CD14-positive monocyte (primary cell): ENCODE measurements at regions not wholly inside any gene's neighbourhood (a gene's known extent, or its start where the extent isn't known, plus 50 kb on each side); places are given as distances from the start of the nearest gene placed in this dataset.

Experiments
- DNase-seq, 3 donors: peaks; one replicate each; pipeline ENCODE4 v3.0.0-alpha.2; 2011 to 2022
- H2AFZ ChIP-seq: 2 replicates; pipeline ENCODE4 v1.6.0; 2012; ENCODE audit warnings: mild to moderate bottlenecking, low read depth, low read length, inconsistent platforms; ENCODE audit not compliant: insufficient read depth, poor library complexity, severe bottlenecking
- H3K27ac ChIP-seq, 2 donors: 1 replicate in 1 of 2; 2 replicates in 1 of 2; pipeline ENCODE4 v1.5.1; 2012 to 2013; ENCODE audit warnings: low read length in 2 of 2, control low read depth in 1 of 2, inconsistent platforms in 1 of 2, low read depth in 1 of 2, mild to moderate bottlenecking in 1 of 2
- H3K27me3 ChIP-seq, 2 donors: one replicate each; pipeline versions ENCODE4 v1.6.0 to v1.6.1; 2011 to 2013; ENCODE audit warnings: low read length in 2 of 2; ENCODE audit not compliant: control insufficient read depth in 2 of 2, insufficient read depth in 2 of 2
- H3K36me3 ChIP-seq, 2 donors: replicated peaks in 1 of 2; 1 replicate in 1 of 2; 2 replicates in 1 of 2; pipeline versions ENCODE4 v1.5.1 to v1.6.1; 2012 to 2013; ENCODE audit warnings: low read length in 2 of 2, control low read depth in 1 of 2, inconsistent platforms in 1 of 2, mild to moderate bottlenecking in 1 of 2; ENCODE audit not compliant: insufficient read depth in 2 of 2, control insufficient read depth in 1 of 2
- H3K4me1 ChIP-seq, 2 donors: 1 replicate in 1 of 2; 2 replicates in 1 of 2; pipeline versions ENCODE4 v1.5.1 to v1.6.1; 2012 to 2013; ENCODE audit warnings: low read length in 2 of 2, control low read depth in 1 of 2, inconsistent platforms in 1 of 2, mild to moderate bottlenecking in 1 of 2, moderate library complexity in 1 of 2; ENCODE audit not compliant: insufficient read depth in 2 of 2, control insufficient read depth in 1 of 2
- H3K4me2 ChIP-seq: replicated peaks from 2 replicates; pipeline ENCODE3; 2012; ENCODE audit warnings: low read length, moderate library complexity, mild to moderate bottlenecking; ENCODE audit not compliant: poor library complexity, severe bottlenecking; ENCODE audit errors: extremely low read depth
- H3K4me3 ChIP-seq, 3 experiments: fragments of 200-600 bp in 1 of 3; sonication (generic) in 1 of 3; replicated peaks in 1 of 3; 1 replicate in 2 of 3; 2 replicates in 1 of 3; pipeline ENCODE4 v1.5.1; 2011 to 2013; ENCODE audit warnings: low read length in 3 of 3, mild to moderate bottlenecking in 3 of 3, control low read depth in 2 of 3, low read depth in 2 of 3, inconsistent platforms in 1 of 3, moderate library complexity in 1 of 3
- H3K79me2 ChIP-seq: 2 replicates; pipeline ENCODE4 v1.6.0; 2012; ENCODE audit warnings: mild to moderate bottlenecking, control low read depth, inconsistent platforms, low read length, moderate library complexity; ENCODE audit not compliant: insufficient read depth
- H3K9ac ChIP-seq: 2 replicates; pipeline ENCODE4 v1.6.0; 2017; ENCODE audit warnings: low read length, mild to moderate bottlenecking; ENCODE audit not compliant: insufficient read depth, poor library complexity, severe bottlenecking
- H3K9me3 ChIP-seq, 2 donors: replicated peaks in 1 of 2; 1 replicate in 1 of 2; 2 replicates in 1 of 2; pipeline versions ENCODE4 v1.5.1 to v1.6.1; 2012 to 2013; ENCODE audit warnings: low read length in 2 of 2, control low read depth in 1 of 2; ENCODE audit not compliant: control insufficient read depth in 1 of 2, insufficient read depth in 1 of 2
- H4K20me1 ChIP-seq: 2 replicates; pipeline ENCODE4 v1.6.0; 2012; ENCODE audit warnings: mild to moderate bottlenecking, low read length, control low read depth, moderate library complexity; ENCODE audit not compliant: insufficient read depth
- H3K27ac Mint-ChIP-seq, 7 donors: one replicate each; pipeline ENCODE4 v1.8.0; 2020; ENCODE audit warnings: mild to moderate bottlenecking in 7 of 7, mixed read lengths in 7 of 7, moderate library complexity in 6 of 7, inconsistent platforms in 2 of 7
- H3K27me3 Mint-ChIP-seq, 3 donors: one replicate each; pipeline ENCODE4 v1.8.0; 2021 to 2022; ENCODE audit warnings: low read depth in 3 of 3, mild to moderate bottlenecking in 3 of 3, mixed read lengths in 3 of 3, moderate library complexity in 3 of 3, inconsistent platforms in 1 of 3
- H3K36me3 Mint-ChIP-seq, 2 donors: one replicate each; pipeline ENCODE4 v1.8.0; 2020; ENCODE audit warnings: mixed read lengths in 2 of 2, inconsistent platforms in 1 of 2, mild to moderate bottlenecking in 1 of 2
- H3K4me1 Mint-ChIP-seq: one replicate; pipeline ENCODE4 v1.8.0; 2020; ENCODE audit warnings: mild to moderate bottlenecking, mixed read lengths
- H3K4me3 Mint-ChIP-seq, 2 donors: one replicate each; pipeline ENCODE4 v1.8.0; 2020; ENCODE audit warnings: mild to moderate bottlenecking in 2 of 2, mixed read lengths in 2 of 2, moderate library complexity in 1 of 2
- H3K9me3 Mint-ChIP-seq, 7 donors: one replicate each; pipeline ENCODE4 v1.8.0; 2020 to 2022; ENCODE audit warnings: mixed read lengths in 7 of 7, mild to moderate bottlenecking in 6 of 7, moderate library complexity in 6 of 7, inconsistent platforms in 2 of 7
- CTCF ChIP-seq: fragments of 200-600 bp; IDR thresholded peaks from one replicate; pipeline ENCODE4 v1.8.0; 2022; ENCODE audit warnings: antibody characterized with exemption, mild to moderate bottlenecking
- WGBS: methylation state at CpG from one replicate; pipeline ENCODE4 v1.1.5; 2013; ENCODE audit warnings: missing lambda C conversion rate; ENCODE audit not compliant: insufficient coverage; 5-methylcytosine and 5-hydroxymethylcytosine counted together
- intact Hi-C, 2 donors: fragments of 100-400 bp; cut with micrococcal nuclease; formaldehyde crosslinking; loops; one replicate each; pipeline versions ENCODE4 v1.15.0 to v1.15.1; 2023

DNA sequence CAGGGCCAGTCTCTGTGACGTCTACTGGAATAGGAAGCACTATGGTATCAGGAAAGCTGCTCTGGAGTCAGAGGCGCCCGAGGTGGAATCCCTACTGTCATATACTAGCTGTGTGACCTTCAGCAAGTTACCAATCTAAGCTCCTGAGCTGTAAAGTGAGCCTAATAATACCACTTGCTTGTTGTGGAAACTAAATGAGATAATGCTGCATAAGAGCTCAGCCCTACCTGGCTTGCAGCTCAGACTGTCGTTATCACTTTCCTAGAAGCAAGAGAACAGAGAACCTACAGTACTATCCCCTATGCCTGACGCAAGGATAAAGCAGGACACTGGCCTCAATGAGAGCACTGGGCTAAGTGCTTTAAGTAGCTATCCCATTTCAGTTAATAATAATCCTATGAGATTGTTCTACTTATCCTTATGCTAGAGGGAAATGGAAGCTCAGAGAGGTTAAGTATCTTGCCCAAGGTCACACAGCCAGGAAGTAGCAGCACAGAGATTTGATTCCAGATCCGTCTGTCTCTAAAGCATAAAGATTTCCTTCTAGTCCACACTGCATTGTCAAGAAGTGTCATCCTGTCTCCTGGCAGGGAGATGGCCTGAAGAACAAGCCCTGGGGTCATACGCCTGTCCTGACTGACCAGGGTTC is 195.2 kb downstream of the TLE3 start:
- intact Hi-C loops = no loop called here
- H3K4me2 ChIP-seq = no peak overlapping the region
- no peaks in the 10 kb centered on the region for H3K79me2 ChIP-seq
- H3K27ac ChIP-seq = no peak overlapping the region
- Mint-ChIP-seq H3K4me3 (no peak overlapping the region), H3K27ac (no peak overlapping the region), H3K9me3 (no peaks in the 10 kb centered on the region), H3K4me1 (peaks cover 2% of the 10 kb centered on the region), H3K27me3 (peaks cover 0 to 6% (median 2%) of the 10 kb centered on the region in 3 donors), H3K36me3 (no peaks in the 10 kb centered on the region)
- H4K20me1 ChIP-seq = no peaks in the 10 kb centered on the region
- H3K36me3 ChIP-seq = no peaks in the 10 kb centered on the region
- H3K4me1 ChIP-seq = no peaks in the 10 kb centered on the region
- WGBS = 100% methylated on average over 3 of the region's 7 CpGs
- no peak overlapping the region for H3K4me3 ChIP-seq
- H3K27me3 ChIP-seq = no peaks in the 10 kb centered on the region
- no peaks in the 10 kb centered on the region for H3K9me3 ChIP-seq
- no peak overlapping the region for H3K9ac ChIP-seq
- TF ChIP-seq CTCF = no peak
- H2AFZ ChIP-seq = no peak overlapping the region
- no peak for DNase-seq

DNA sequence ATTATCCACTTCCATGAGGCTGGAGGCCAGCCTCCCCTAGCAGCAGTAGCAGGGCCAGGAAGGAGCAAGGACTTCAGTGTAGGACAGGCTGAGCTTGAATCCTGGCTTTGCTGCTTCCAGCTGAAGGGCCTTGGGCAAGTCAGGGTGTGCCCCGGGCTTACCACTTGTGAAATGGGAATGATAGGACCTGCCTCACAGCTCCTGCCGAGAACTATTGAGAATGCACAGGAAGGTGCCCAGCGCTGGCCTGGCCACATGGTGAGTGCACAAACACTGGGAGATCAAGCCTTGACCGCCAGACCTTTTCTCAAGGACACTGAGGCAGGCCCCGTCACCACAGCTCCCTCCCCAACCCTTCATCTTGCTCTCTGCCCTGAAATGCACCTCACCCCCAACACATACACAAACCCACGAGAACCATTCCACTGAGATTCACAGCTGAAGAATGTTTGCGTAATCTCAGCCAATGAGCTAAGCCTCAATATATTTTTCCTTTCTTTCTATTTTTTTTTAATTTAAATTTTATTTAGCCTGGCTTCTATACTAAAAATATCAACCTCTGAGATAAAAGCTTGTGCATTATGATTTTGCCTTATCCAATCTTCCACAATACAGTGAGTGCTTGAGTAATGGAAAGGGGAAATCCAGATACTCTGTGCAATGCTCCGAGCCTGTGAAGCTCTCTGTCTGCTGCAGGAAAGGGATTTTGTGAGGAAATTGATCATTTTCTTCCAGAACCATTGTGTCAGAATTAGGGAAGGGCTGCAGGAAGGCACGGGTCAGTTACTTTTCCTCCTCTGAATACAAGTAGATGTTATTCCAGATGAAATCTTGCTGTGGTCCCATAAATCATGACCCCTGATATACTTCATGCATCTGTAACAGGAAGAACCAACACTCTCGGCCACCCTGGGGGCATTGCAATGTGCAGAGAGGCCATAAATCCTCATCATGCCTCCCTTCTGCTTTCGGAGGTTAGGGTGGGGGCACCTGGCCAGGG is 193.9 kb downstream of the TLE3 start:
- Histone ChIP-seq H3K36me3 (no peaks in the 10 kb centered on the region), H3K27me3 (no peaks in the 10 kb centered on the region), H3K9ac (no peak overlapping the region), H3K27ac (no peak overlapping the region), H3K9me3 (no peaks in the 10 kb centered on the region), H3K4me2 (no peak overlapping the region), H4K20me1 (no peaks in the 10 kb centered on the region), H2AFZ (no peak overlapping the region), H3K4me3 (no peak overlapping the region), H3K4me1 (no peaks in the 10 kb centered on the region), H3K79me2 (no peaks in the 10 kb centered on the region)
- Mint-ChIP-seq H3K27me3 (peaks cover 2 to 8% (median 3%) of the 10 kb centered on the region in 3 donors), H3K4me3 (no peak overlapping the region), H3K9me3 (peaks cover 0 to under 1% (median 0%) of the 10 kb centered on the region in 7 donors), H3K36me3 (no peaks in the 10 kb centered on the region), H3K4me1 (peaks cover 2% of the 10 kb centered on the region), H3K27ac (no peak overlapping the region)
- TF ChIP-seq CTCF = no peak
- DNase-seq = no peak
- intact Hi-C loops = no loop called here
- whole genome bisulfite sequencing = 69% methylated on average over 7 of the region's 11 CpGs
